ENCODE measurements at regions not wholly inside any gene's neighbourhood (a gene's known extent, or its start where the extent isn't known, plus 50 kb on each side); places are given as distances from the start of the nearest gene placed in this dataset.
"Not testable (repeated sequence)": the region's sequence is repeated elsewhere in the genome, so short reads cannot be mapped to it uniquely, and the experiment has no call there.

DNA sequence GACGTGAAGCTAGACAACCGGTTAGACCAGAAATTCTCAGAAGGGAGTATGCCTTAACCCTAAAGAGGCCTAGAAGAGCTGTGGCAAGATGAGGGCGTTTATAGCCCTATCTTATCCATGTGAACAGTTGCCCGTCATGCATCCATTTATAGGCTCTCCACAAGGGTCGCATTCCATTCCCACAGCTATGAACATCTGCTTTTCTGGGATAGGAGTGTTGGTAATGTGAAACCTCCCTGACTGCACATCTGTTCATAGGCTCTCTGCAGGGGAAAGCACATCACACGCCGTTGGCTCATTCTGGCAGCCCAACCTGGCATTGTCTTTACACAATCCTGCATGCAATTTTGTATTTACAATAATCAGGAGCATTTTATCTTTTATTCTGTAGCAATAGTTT lies 485.6 kb downstream of the ACTR3B start:
- DNase-seq = not testable (repeated sequence)

DNA sequence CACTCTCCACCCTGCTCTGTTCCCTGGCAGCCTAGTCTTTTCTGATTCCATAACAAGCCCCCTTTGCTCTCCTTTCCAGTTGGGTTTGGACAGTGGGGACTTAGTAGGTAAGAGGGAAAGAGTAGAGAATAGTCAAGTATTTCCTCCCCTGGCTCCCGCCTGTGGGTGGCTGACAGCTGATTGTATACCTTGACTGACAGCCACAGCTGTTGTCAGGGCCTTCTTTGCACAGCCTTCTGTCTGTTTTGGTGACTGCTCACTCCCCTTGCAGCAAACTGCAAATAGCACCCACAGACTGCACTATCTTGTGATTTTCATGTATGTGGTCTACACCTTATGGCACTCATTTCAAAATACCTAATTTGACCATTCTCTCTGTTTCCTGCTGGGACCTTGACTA lies 486.3 kb downstream of the ACTR3B start:
- DNase-seq = no peak

DNA sequence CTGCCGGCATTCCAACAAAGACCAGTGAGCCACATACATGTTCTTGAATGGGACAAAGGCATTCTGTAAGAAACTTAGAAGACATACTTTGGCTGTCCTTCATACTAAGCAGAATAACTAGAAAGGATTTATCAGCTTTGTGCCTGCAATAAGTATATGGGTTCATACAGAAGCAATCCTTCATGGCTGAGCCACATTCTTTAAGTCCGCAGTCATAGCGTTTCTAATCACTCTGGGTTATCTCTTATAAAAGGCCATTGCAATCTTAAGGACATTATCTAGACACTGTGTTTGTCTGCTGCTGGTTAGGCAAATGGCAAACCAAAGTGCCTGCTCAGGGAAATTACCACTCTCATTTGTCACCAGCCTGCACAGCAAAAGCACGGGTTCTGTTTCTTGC lies 488.4 kb downstream of the ACTR3B start:
- DNase-seq = no peak

- DNase-seq = no peak
Observed at GRCh38 chr7:153258686-153259085, 499.1 kb downstream of the ACTR3B start.

DNA sequence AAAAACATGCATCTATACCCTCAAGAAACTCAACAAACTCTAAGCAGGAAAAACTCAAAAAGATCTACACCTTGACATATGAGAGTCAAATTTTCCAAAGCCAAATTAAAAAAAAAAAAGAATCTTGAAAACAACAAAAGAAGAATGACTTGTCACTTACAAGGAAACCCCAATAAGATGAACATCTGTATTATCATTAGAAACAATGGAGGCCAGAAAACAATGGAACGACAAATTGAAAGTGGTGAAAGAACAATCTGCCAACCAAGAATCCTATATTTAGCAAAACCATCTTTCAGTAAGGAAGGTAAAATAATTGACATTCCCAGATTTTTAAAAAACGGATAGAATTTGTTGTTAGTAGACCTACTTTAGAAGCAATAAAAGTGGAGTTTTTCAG lies 516.8 kb downstream of the ACTR3B start:
- DNase-seq = no peak

- no peak for DNase-seq
Observed at GRCh38 chr7:153286763-153287162, 527.2 kb downstream of the ACTR3B start.

DNA sequence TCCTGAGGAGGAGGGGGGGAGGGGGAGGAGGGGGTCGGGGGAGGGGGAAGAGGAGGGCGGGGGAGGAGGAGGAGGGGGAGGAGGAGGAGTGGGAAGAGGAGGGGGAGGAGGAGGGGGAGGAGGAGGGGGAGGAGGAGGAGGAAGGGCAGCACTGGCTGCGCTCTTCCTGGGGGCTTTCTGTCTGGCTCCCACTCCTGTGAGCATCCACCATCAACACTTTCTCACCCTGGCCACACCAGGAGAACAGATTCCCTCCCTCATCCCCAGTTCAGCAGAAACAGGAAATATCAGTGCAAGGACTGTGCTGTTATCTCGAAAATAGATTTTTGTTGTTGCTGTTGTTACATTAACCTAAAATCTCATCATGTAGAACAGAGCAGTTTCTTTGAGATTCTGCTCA lies 530.5 kb downstream of the ACTR3B start:
- no peak for DNase-seq

- peak; percentile 64 for DNase-seq
Observed at GRCh38 chr7:153297141-153297540, 537.6 kb downstream of the ACTR3B start.

GRCh38 chr7:153301936-153302335 lies 542.4 kb downstream of the ACTR3B start:
- DNase-seq = no peak

- no peak for DNase-seq
Observed at GRCh38 chr7:153320005-153320404, 560.5 kb downstream of the ACTR3B start.

DNA sequence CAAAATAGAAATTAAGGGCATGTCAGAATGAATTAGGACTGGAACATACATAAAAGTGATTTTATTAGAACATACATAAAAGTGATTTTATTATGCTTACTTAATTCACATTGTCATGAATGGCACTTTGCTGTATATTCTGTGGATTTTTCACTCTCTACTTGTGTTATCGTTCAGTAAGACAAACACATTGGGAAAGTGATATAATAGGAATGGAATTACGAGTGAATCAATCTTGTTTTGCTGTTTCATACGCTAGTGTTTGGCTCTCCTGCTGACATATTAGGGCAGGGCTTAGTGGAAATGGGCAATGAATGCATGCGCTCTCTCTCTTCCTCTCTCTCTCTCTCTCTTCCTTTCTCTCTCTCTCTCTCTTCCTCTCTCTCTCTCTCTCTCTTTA lies 561.1 kb downstream of the ACTR3B start:
- no peak for DNase-seq

GRCh38 chr7:153322991-153323390 lies 563.4 kb downstream of the ACTR3B start:
- no peak for DNase-seq

DNA sequence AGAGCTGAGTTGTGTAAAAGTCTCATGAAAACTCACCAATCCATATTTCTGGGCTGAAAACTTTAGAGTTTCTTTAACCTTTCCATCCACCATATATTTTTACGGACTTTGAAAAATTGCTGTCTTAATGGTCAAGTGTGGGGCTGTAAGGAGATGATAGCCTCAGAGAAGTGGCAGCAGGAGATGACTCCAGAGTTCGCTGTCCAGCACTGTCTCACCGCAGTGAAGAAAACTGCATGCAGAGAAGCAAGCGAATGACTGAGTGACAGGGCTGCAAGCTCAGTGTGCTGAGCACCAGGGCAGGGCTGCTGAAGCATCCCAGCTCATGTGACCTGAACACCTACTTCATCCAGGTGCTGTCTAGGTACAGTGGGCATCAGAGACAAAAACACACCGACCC lies 564.5 kb downstream of the ACTR3B start:
- DNase-seq = no peak

DNA sequence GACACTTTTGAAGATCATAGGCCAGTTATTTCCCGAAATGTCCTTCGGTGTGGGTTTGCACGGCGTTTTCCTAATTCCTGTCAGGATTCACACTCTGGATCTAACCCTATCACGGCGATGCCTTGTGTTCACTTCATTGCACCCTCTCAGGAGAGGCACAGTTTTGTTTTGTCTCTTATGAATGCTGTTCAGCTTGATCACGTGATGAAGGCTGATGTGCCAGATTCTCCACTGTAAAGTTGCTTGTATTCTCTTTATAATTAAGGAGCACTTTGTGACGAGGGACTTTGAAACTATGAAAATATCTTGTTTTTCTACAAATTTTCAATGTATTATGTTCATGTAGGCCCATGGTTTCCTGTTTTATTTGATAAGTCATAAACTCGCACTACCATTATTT lies 568.1 kb downstream of the ACTR3B start:
- DNase-seq = no peak

DNA sequence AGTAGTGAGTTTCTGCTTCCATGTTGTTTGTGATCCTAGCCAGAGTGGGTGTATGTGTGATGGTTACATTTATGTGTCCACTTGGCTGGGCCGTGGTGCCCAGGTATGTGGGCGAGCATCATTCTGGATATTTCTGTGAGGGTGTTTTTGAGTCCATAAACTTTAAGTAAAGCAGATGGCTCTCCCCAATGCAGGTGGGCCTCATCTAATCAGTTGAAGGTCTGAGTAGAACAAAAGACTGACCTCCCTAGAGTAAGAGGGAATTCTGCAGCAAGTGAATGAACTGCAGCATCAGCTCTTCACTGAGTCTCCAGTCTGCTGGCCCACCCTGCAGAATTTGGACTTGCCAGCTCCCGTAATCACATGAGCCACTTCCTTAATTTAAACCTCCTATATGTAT lies 571.9 kb downstream of the ACTR3B start:
- no peak for DNase-seq

DNA sequence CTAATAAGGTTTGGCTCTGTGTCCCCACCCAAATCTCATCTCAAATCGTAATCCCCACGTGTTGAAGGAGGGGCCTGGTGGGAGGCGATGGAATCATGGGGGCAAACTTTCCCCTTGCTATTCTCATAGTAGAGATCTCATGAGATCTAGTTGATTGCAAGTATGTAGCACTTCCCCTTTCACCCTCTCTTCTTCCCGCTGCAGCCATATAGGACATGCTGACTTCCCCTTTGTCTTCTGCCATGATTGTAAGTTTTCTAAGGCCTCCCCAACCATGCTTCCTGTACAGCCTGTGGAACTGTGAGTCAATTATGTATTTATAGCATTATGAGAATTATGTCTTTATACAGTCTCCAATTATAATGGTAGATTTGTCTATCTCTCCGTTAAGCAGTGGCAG lies 594.5 kb downstream of the ACTR3B start:
- no peak for DNase-seq

- DNase-seq = no peak
Observed at GRCh38 chr7:153370092-153370491, 610.5 kb downstream of the ACTR3B start.

DNA sequence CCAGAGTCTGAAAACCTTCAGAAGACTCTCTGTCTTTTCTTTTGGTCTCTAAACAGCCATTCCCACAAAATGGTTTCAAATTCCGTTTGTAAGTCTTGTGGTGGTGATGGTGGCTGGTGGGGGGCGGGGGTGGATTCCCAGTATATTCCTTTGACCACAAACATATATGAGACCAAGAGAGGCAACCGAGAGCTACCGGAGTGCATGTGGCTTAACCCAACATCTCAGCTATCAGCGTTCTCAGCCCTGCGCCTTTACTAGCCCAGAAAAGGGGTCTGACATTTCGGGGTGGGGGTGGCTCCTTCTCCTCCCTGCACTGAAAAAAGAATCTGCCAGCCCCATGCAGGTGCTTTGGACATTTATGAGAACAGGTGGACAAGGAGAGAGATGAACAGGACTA lies 621.1 kb downstream of the ACTR3B start:
- no peak for DNase-seq

DNA sequence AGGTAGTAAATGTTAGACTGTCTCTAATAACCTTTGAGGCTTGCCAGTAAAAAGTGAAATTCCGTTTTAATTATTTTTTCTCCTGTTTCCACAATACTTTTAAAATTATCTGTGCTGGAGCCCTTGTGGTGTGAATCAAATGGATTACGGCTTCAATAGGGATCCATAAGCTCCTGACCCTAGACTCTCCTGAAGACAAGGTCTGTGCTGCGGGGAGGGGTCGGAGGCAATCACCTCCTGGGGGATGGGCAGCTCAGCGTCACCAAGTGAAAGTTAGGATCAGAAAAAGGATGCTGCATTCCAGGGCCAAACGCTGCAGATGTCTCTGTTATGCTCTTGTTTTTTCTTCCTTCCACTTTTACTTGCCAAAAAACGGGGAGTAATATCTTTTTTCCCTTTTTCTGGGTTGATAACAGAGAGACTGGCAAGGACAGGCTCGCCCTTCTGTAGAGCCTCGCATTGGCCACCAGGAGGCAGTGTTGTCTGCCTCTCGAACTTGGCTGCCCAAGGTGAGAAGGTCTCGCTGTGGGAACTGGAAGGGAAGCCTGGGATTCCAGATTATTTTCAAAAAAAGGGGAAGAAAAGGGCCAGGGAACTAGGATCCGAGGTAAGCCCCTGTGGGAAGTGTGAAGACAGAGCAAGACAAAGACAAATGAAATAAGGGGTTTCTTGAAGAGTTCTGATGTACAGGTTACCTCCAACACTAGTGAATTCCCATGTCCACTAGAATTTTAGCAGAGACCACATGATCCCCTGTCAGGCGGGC lies 621.9 kb downstream of the ACTR3B start:
- peak; percentile 73 for DNase-seq

GRCh38 chr7:153382641-153383101 lies 623.1 kb downstream of the ACTR3B start:
- no peak for DNase-seq

- DNase-seq = no peak
Observed at GRCh38 chr7:153383781-153384180, 624.2 kb downstream of the ACTR3B start.

GRCh38 chr7:153385502-153385901 lies 626.0 kb downstream of the ACTR3B start:
- no peak for DNase-seq

DNA sequence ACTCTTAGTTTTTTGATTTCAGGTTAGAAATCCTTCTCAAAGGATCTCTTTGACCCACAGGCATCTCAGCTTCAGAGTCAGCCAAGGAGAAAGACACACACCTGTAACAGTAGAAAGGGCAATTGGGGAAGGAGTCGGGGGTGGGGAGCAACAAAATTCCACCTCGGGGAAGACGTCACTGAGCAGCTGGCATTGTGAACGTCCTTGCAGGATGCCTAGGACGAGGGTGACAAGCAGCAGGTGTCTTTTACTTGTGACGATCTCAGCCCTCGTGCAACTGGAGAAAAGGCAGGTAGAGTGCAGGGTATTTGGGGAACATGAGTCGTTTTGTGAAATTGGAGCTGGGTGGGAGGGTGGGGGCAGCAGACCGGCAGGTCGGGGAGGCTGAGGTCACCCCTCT lies 627.0 kb downstream of the ACTR3B start:
- no peak for DNase-seq

DNA sequence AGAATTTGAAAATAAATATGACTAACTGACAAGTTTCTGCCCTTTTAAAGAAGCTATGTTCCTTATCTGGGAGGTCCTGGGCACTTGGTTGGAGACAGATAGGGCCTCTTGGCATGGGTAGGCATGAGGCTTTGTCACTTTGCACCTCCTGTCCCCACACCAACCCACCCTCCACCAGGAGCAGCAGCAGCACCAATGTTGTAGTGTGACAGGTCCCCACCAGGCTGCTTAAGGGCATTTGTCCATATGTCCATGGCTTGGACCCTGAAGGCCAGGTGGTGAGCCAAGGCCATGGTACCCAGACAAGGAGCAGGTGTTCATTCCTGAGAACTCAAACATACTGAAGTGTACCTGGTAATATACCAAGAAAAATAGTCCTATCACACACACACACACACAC lies 629.1 kb downstream of the ACTR3B start:
- DNase-seq = no peak

- no peak for DNase-seq
Observed at GRCh38 chr7:153389261-153389660, 629.7 kb downstream of the ACTR3B start.

All from islet precursor cell (in vitro differentiated cells).